DOHH2 (cell line): ENCODE measurements at regions not wholly inside any gene's neighbourhood (a gene's known extent, or its start where the extent isn't known, plus 50 kb on each side); places are given as distances from the start of the nearest gene placed in this dataset.

ENCODE experiments used
- CTCF ChIP-seq: fragments of 200-600 bp; sonication (generic); IDR thresholded peaks from one replicate; pipeline ENCODE4 v1.5.1; 2014; ENCODE audit warnings: antibody characterized with exemption, mild to moderate bottlenecking, low read depth, low read length; ENCODE audit not compliant: poor library complexity, severe bottlenecking
- EZH2phosphoT487 ChIP-seq: fragments of 200-600 bp; sonication (generic); IDR thresholded peaks from 2 replicates; pipeline ENCODE4 v1.6.1; 2017; ENCODE audit warnings: borderline replicate concordance, mild to moderate bottlenecking, antibody characterized with exemption, low read length, moderate library complexity, mixed read lengths

- no peak for TF ChIP-seq EZH2phosphoT487
- TF ChIP-seq CTCF, result no peak
Observed at GRCh38 chr1:58318157-58319005, 228.1 kb downstream of the OMA1 start.
